Embryonic facial prominence (tissue), 1 donor: ENCODE measurements at regions not wholly inside any gene's neighbourhood (a gene's known extent, or its start where the extent isn't known, plus 50 kb on each side); places are given as distances from the start of the nearest gene placed in this dataset.

Source experiments
- DNase-seq: peaks from one replicate; pipeline ENCODE4 v3.0.0-alpha.2; 2016; ENCODE audit errors: extremely low spot score

GRCh38 chr2:188720811-188721605, 253.2 kb upstream of the COL3A1 start:
- no peak for DNase-seq

GRCh38 chr2:188721784-188722183, 252.4 kb upstream of the COL3A1 start:
- DNase-seq, result no peak

DNA sequence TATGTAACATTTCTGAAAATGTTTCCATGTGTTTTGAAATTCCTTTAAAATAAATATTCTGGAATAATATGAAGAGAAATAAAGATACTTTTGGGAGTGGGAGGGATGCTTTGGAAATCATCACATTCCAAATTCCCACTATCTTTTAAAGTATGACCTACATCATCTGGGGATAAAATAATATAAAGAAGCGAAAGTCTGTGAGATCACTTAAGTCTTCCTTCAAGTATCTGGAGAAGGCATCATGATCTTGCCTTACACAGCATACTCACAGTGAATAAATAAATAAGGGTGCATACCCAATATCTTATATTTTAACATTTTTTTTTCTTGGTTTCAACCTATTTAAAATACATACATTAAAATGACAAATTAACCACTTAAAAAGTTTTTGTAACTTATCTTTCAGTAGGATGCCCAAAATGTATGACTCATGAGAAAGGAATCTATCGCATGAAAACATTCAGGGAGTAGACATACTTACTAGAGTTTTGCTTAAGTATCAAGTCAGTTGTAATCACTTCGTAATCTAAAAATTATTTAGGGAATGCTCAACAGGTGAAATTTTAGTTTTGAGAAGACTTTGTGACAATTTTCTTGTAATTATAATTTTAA, 248.3 kb upstream of the COL3A1 start:
- DNase-seq, result no peak

DNA sequence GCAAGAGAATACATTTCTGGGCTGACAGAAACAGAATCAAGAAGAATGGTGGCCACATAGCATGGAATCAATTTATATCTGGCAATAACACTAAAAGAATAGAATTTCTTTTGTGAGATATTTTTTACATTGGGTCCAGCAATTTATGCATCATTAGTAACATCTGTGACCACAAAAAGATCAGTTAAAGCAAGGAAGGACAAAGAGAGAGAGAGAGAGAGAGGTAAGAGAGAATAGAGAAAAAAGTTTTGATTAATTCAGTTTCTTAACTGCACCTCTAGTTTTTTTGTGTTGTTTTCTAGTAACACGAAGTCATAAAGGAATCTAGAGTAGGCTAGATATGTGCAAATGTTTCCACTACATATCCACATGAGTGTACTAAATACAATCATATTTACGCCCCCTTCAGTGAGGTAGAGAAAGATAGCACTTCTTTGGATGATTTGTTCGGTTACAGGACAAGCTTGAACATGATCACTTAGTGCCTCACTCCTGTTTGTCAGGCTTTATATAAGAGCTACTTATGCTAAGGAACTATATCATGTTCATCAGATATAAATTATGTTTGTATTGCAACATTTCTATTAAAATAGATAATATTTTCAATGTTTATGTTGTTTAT, 247.4 kb upstream of the COL3A1 start:
- DNase-seq, result no peak

- DNase-seq, result no peak
Observed at GRCh38 chr2:188727846-188728245, 246.3 kb upstream of the COL3A1 start.

- no peak for DNase-seq
Observed at GRCh38 chr2:188734691-188735090, 239.5 kb upstream of the COL3A1 start.

GRCh38 chr2:188746727-188747126, 227.4 kb upstream of the COL3A1 start:
- no peak for DNase-seq

DNA sequence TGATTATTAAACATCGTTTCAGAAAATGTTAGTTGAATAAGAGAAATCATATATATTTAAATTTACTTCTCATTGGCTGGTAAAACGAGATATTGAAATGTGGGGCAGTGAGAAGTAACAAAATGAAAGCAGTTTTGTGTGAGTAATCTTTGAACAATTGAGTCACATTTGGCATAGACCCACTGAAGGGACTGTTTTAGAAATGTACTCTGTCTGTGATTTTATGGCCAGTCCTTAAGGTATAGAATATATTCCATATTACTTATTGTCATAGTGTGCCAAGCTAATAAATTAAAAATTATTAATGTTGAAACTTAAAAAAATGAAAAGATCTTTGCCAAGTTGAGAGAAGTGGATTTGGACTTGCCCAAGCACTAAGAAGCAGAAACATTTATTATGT, 222.4 kb upstream of the COL3A1 start:
- no peak for DNase-seq

- no peak for DNase-seq
Observed at GRCh38 chr2:188752311-188752710, 221.9 kb upstream of the COL3A1 start.

- no peak for DNase-seq
Observed at GRCh38 chr2:188762151-188762550, 212.0 kb upstream of the COL3A1 start.

- DNase-seq, result no peak
Observed at GRCh38 chr2:188765522-188766470, 208.4 kb upstream of the COL3A1 start.

DNA sequence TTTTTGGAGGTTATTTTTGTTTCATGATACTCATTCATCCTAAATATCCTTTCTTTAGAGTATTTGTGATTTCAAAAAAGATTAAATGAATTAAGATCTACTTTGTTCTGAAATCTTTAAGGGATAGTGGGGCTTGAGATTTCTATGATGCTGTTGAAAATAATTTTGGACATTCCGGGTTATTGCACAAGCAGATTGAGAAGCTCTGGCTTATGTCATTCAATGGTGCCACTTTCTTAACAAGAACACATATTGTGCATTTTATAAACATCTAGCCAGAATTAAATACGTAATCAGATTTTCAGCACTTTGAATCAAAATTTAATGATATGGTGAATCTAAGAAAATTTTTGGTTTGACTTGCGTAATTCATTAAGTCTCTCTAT, 207.7 kb upstream of the COL3A1 start:
- no peak for DNase-seq

GRCh38 chr2:188767176-188767575, 207.0 kb upstream of the COL3A1 start:
- no peak for DNase-seq

- DNase-seq, result no peak
Observed at GRCh38 chr2:188770296-188770695, 203.9 kb upstream of the COL3A1 start.

DNA sequence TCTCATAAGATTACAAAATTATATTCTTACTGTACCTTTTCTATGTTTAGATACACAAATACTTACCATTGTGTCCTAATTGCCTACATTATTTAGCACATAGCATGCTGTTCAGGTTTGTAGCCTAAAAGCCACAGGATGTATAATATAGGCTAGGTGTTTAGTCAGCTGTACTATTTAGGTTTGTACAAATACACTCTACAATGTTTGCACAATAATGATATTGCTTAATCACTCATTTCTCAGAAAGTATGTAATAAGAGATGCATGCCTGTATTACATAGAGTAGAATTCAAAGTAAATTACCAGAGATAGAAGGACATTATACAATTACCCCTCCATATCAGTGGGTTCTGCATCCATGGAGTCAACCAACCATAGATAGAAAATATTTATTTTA, 201.1 kb upstream of the COL3A1 start:
- no peak for DNase-seq

GRCh38 chr2:188776634-188777033, 197.5 kb upstream of the COL3A1 start:
- DNase-seq, result no peak

GRCh38 chr2:188784269-188784762, 189.9 kb upstream of the COL3A1 start:
- DNase-seq, result no peak

- DNase-seq, result no peak
Observed at GRCh38 chr2:188785061-188785460, 189.1 kb upstream of the COL3A1 start.

DNA sequence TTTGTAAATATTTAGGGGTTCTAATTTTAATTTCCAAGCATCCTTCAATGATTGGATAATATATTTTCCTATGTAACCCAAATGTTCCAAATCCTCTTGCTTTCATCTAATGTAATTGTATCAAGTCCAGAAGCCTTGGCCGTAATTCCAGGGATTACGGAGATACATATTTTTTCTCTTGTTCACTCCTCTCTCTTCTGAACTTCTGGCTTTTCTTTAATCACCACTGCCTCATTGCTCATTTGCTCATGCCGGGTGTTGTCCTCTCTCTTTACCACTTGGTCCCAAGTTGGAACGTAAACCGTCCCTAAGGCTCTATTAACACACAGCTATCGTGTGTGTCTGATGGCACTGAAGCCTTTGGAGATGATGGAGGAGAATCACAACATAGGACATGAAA, 188.7 kb upstream of the COL3A1 start:
- no peak for DNase-seq

- no peak for DNase-seq
Observed at GRCh38 chr2:188786368-188786841, 187.8 kb upstream of the COL3A1 start.

DNA sequence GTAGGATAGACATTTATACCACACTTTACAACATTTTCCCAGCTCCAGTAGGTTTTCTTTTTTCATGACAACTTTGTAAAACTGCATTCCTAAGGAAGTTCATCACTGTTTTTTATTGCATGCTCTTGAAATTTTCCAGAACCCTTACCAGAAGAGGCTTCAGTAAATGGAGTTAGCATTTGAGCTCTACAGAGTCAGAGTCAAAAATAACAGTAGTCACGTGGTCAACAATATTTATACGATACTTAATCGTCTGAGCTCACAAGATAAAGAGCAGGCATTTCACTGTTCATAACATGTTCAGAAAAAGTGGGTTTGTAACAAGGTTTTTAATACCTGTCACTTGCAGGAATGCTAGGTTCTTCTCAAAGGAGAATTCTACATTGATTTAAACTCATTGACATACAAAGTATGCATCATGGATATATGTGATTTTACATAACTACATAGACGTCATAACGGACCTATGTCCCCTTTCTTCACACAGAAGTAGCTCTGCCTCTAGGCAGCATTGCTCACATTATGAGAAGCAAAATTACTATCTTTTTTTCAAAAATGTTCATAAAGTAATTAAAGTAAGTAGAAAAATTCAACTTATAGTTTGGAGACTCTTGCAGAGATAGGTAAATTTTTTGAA, 187.0 kb upstream of the COL3A1 start:
- DNase-seq, result no peak
